ENCODE measurements at regions not wholly inside any gene's neighbourhood (a gene's known extent, or its start where the extent isn't known, plus 50 kb on each side); places are given as distances from the start of the nearest gene placed in this dataset.
A peak's percentile ranks its signal among the peaks of the same experiment; 100 is the strongest.

DNA sequence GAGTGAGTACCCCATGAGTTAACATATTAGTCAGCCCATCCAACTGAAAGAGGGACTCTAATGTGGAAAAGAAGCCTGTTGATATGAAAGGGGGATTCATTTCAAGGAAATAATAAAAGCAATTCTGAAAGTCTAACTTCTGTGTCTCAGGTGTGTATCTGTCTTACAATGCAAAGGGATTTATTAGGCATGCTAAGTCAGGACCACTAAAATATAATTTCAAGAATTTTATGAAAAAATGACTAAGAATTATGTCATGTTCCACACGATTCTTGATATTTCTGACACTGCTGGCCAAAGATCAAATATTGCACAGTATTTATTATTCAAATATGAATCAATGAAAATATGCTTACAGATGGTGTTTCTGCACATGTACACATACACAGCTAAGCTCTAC is 130.8 kb downstream of the KLF12 start:
- DNase-seq (ENCODE audit: low read depth in 2 of 2): no peak

DNA sequence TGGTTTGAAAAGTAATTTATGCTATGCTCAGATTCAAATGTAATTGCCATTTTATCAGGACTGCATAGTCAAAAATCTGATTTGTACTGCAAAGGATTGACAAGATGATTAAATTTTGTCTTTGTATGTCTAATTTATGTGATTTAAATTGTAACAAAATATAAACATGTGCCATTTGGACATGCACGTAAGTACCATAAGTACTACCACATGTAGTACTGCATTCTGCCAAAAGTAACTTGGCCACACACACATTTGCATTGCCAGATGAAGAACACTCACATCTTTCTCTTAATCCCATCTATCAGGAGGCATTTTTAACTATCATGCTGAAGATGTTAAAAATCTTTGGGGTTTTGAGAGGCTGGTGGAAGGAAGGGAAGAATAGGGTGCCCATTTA is 133.3 kb downstream of the KLF12 start:
- DNase-seq (ENCODE audit: low read depth in 2 of 2): no peak

DNA sequence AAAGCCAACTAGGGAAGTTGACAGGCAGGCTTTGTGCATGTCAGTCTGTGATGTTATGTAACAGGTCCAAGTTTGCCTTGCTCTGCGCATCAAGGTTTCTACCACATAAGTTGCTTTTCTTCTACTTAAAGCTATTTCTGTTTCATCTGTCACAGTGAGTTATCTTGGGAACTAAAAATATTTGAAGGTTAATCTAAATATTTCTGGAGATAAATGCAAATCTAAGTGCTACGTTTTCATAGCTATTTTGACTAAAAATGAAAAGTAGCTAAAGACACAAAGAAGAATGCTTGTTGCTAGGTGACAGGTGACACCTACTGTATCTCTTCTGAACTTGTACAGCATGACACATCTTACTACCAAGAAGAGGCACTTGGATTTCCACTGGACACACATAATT is 135.6 kb downstream of the KLF12 start:
- DNase-seq (ENCODE audit: low read depth in 2 of 2): no peak

DNA sequence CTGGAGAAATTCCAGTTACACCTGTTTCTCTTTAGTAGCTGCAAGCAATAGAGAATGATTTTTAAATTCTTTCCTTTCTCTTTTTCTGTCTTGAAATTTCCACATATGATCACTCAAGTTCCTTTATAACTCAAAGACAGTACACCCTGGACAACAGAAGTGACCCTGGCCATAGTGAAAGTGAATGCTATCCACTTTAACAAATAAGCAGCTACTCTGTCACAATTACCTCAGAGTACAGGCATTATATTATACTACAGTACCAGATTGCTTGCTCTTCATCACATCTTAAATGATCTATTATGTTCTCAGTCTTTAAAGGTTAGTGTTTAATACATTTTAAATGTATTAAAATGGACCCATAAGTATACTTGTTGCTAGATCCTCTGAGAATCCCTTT is 136.2 kb downstream of the KLF12 start:
- DNase-seq (ENCODE audit: low read depth in 2 of 2): no peak

DNA sequence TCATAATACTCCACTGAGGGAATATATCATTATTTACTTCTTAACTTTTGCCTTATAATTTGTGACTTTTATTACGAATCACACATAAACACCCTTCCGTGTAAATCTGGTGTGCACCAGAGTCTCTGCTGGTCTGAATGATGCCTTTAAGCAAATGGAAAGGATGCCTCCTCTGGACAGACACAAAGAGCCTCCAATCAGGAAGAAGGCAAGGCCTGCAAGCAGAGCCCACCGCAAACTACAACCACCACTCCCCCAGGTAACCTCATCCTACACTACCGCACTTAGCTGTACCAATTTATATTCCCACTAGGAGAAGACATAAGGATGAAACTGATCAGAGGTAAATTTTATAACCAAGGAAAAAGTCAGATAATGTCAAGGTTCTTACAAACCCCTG is 137.6 kb downstream of the KLF12 start:
- no peak for DNase-seq (ENCODE audit: low read depth in 2 of 2)

DNA sequence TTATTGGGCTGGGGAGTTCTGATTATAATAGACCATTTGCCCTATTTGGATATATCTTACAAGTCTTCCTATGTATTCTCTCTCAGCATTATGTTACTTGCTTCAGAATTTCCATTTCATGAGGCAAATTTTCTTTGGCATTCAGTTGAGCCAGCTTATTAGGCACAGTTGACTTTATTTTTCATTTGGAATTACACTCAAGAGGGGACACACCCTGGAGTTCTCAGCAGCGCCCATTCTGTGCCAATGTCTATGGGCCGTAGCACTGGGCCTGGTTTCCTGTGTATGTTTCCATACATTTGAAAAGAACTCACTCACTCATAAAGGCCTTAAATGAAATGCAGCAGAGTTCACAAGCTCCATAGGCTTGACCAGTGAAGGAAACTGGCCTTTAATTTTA is 138.5 kb downstream of the KLF12 start:
- DNase-seq (ENCODE audit: low read depth in 2 of 2): no peak

DNA sequence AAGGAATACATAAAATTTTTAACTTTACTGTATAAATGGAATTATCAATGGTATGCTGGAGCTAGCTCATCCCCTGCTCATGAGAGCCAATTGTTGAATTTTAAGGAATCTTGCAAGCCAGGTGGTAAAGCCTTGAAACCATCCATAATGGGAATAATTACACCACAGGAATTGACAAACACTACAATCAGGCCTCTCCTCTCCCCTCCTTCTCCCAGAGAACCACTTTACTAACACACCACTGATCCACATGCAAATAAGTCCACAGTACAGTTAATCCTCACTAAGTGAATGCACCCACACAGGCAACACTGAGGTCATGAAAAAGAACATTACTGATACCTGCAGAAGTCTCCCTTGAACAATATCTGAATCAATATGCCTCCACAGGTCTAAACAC is 140.5 kb downstream of the KLF12 start:
- no peak for DNase-seq (ENCODE audit: low read depth in 2 of 2)

DNA sequence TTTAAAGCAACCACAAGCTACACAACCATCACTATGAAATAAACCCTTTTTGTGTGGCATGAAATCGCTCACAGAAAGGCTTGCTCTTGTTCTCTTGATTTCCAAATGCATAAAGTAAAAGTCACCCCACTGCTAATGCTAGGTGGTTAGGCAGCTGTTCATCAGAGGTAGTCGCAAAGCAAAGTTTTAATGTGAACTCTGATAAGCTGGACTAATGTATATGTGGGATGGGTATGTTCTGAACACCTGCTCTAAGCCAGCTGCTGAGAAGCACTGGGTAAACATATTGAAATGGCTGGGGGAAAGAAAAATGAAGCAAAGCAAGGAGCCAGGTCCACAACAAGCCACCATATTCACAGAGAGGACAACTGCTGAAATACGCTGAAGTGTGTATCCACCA is 142.3 kb downstream of the KLF12 start:
- DNase-seq (ENCODE audit: low read depth in 2 of 2): no peak

DNA sequence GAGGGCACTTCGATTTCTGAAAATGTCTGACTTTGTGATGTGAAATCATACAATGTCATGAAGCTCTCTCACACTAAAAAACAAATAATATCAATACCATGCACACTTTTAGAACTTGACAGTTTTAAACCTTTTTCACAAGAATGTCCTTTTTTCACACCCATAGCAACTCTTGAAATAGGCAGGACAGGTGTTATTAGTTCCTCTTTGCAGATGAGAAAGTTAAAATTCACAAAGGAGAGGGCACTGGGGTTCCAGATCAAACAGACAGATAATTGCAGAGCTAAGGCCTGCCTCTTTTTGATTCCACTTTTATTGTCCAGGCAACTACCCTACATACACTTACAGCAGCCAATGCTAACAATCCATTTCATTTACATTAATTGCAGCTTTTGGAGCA is 142.8 kb downstream of the KLF12 start:
- DNase-seq (ENCODE audit: low read depth in 2 of 2): no peak

DNA sequence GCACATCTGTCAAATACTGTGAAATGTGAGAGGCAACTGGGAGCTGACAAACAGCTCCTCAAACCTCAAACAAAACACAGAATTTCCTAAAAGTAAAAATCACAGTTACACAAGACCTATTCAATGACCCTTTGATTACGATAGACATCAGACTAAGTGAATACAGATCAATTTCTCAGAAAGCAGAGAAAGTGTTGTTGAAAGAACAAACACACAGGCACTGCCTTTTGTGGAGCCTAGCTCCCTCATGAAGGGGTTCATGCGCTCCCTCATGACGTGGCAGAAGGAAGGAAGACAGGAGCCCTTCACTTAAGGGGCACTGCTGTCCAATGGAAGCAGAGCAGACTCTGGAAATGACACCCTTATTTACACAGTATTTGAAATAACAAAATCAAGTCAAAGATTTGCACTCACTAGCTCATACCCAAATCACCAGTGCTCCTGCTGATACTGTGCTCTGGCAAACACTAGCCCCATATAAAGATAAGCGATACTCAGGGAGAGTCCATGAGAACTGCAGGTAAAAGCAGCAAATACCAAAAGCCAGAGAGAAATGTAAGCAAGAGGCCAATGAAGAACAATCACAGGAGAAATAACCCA is 144.9 kb downstream of the KLF12 start:
- DNase-seq (ENCODE audit: low read depth in 2 of 2): no peak

DNA sequence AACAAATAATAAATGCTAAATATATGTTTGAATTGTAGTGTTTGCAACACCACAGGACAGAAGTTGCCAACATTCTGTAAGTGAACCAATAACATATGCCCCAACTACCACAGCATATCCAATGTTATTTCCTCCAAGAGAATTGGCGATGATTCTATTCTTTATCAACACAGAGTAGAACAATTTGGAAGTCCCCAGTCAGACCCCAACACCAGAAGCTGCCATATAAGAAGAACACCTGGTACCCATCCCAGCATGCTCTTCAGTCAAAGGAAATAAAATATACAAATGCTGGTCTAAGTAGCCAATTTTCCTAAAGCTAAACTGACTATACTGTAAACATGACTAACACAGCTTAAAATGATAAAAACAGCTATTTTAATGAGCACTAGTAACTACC is 145.7 kb downstream of the KLF12 start:
- no peak for DNase-seq (ENCODE audit: low read depth in 2 of 2)

DNA sequence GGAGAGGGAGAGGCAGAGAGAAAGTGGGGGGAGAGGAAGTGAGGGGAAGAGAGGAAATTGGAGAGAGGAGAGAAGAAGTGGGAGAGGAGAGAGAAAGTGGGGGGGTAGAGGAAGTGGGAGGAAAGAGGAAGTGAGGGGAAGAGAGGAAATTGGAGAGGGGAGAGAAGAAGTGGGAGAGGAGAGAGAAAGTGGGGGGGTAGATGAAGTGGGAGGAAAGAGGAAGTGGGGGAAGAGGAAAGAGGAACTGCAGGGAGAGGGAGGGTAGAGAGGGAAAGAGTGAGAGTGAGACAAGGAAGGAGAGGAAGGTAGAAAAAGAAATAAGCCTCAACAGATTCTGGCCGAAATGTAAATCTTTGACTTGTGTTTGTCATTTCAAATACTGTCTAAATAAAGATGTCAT is 146.6 kb downstream of the KLF12 start:
- DNase-seq (ENCODE audit: low read depth in 2 of 2): no peak

DNA sequence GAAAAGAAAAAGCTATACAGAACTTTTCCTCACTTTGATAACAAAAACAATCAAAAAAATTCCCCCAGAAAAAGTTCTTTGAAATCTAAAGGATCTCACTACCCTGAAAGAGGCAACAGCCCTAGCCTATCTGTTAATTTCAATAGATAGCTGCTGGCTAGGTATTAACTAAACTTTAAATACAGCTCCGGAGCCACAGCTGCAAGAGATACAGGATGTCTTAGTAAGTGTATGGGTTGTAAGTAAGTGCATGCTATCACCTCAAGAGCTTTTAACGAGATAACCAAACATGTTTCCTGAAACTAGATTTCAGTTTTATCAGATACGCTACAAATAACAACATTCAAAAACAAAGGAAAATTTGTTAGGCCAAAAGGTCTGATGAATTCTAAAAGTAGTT is 148.4 kb downstream of the KLF12 start:
- no peak for DNase-seq (ENCODE audit: low read depth in 2 of 2)

DNA sequence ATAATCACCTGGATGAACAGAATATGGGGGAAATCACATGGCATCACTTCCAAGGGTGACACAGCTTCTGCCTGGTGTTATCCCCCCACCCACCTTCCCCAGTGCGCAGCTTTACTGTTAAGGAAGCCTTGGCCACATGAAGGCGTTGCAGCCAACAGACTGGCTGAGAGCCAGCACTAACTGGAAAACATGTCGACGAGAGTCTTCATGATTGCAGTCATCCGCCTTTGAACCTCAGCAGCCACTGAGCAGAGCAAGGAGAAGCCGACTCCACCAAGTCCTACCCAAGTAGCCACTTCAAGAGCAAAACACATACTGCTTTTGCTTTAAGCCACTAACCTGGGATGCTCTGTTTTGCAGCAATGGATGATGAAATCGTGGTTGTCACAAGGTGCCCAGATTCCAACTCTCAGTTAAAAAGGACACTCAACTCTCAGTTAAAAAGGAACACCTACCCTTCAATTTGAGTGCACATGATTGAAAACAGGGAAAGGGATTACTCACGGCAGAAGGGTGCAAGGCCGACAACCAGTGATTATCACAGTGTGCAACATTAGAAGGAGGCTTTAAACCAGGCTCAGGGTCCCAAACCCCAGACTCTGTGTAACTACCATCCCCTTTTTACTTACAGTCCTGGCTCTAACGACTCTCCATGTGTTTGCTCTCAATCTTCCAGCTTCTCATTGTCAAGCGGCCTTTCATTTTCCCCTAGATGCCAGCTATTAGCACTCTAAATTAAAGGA is 149.1 kb downstream of the KLF12 start:
- peak; percentile 30 to 31 for DNase-seq (ENCODE audit: low read depth in 2 of 2)

DNA sequence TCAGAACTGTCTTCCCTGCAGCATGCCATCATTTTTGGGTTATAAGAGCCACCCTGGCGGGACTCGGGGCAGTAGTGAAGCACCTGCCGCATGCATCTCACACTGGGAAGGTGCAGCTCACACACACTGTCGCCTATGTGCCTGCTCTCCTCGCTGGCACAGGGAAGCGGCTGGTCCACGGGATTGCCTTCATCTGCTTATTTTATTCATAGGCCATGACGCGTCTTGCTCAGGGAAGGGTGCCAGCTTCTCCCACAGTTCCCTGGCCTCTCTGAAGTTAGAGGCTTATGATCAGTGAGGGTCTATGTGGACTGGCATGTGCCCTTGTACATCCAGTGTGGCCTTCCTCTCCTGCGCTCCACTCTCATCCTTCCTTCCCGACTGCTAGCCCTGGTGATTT is 150.0 kb downstream of the KLF12 start:
- no peak for DNase-seq (ENCODE audit: low read depth in 2 of 2)

DNA sequence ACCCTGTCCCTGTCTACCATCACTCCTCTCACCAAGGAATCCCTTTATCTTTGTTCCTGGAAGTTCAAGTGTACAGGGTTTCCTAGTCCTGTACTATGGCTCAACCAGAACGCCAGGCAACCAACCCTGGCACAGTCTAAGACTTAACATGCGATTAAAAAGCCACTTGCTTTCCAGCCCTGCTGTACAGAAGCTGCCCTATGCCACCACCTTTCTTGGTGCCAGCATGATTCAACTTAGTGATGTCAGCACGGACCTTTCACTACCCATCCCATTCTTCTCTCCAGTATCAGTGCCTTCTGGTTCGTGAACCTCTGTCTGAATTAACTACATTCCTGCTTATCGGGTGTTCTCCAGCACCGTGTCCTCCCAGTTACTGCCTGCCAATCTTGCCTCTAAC is 151.1 kb downstream of the KLF12 start:
- no peak for DNase-seq (ENCODE audit: low read depth in 2 of 2)

DNA sequence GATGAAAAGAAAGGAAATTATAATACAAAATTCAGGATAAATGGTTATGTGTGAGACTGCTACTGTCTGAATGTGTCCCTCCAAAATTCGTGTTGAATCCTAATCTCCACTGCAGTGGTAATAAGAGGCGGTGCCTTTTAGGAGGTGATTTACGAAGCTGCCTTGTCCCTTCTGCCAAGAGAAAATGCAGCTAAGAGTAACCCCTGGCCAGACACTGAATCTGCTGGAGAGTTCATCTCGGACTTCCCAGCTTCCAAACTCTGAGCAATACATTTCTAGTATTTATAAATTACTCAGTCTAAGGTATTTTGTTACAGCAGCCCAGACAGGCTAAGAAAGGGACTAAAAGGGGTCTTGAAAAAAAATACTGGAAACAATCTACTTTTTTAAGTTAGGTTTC is 152.6 kb downstream of the KLF12 start:
- no peak for DNase-seq (ENCODE audit: low read depth in 2 of 2)

DNA sequence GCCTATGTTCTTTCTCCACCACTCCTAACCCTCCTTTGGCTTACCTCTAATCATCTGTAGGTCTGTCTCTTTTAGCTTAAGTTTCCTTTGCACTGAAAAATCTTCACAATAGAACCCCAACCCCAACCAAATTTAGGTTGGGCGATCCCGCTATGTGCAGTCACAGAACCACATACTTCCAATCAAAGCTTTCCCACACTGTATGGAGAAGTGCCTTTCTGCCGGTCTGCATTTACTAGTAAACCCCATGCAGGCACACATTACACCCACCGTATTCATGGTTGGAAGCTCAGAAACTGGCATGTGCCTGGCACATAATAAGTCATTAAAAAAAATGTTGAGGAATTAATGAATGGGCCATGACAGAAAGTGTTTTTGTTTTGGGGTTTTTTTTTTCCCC is 158.4 kb downstream of the KLF12 start:
- DNase-seq (ENCODE audit: low read depth in 2 of 2): no peak

DNA sequence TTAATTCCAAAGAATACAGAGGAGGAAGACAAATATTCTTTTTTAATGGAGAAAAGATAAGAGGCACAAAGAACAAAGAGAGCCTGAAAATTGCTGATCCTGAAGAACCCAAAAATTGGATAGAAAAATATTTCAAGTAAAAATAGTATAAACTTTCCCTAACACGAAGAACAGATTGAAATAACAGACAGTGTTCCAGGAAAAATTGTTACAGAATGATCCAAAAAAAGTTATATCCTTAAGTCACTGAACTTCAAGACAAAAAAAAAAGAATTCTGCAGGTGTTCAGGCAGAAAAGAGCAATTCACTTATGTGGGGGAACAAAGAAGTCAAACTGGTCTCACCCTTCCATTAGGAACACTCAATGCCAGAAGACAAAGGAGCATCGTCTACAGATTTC is 160.2 kb downstream of the KLF12 start:
- no peak for DNase-seq (ENCODE audit: low read depth in 2 of 2)

DNA sequence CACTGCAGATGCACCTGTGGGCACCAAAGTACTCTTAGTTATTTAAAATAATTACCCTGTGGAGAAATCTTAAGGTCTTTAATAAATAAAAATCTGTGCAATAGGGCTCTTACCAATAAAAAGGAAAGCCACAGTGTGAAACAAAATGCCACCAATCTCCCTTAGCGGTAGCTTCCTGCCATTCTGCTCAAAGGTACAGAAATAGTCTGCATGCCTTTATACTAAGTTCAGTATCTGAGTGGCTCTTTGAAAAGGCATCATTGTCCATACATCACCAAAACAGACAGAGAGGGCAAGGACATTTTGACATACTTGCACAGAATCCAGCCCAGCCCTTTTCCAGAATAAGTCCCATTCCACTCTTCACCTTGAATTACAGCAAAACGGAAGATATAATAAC is 161.0 kb downstream of the KLF12 start:
- DNase-seq (ENCODE audit: low read depth in 2 of 2): no peak

DNA sequence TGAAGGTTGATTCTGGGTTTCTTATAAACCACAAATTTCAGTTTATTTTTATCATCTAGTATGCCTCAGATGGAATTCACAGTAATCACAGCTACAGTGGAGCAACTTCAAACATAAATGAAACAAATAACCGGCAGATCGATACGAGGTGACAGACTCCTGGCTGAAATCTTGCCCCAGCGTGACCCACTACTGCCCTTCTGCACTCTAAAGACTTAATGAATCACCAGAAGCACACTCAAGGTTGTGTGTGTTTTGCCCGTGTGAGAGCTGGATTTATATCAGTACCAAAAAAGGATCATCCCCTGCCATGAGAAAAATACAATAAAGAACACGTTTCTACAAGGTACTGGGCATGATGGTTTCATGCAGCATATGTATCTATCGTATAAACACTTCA is 161.7 kb downstream of the KLF12 start:
- no peak for DNase-seq (ENCODE audit: low read depth in 2 of 2)

DNA sequence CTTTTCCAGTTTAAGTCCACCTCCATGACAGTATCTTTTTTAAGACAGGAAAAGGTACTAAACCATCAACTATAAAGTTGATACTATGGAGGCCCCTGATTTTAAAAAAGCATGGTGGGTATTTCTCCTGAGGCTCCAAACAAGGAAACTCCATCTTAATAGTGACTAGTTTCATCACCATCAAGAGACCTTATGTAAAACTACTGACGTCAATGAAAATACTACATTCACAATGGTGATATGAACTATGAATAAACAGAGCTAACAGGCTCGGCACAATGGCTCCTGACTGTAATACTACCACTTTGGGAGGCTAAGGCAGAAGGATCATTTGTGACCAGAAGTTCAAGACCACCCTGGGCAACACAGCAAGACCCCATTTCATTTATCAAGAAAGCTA is 162.7 kb downstream of the KLF12 start:
- no peak for DNase-seq (ENCODE audit: low read depth in 2 of 2)

DNA sequence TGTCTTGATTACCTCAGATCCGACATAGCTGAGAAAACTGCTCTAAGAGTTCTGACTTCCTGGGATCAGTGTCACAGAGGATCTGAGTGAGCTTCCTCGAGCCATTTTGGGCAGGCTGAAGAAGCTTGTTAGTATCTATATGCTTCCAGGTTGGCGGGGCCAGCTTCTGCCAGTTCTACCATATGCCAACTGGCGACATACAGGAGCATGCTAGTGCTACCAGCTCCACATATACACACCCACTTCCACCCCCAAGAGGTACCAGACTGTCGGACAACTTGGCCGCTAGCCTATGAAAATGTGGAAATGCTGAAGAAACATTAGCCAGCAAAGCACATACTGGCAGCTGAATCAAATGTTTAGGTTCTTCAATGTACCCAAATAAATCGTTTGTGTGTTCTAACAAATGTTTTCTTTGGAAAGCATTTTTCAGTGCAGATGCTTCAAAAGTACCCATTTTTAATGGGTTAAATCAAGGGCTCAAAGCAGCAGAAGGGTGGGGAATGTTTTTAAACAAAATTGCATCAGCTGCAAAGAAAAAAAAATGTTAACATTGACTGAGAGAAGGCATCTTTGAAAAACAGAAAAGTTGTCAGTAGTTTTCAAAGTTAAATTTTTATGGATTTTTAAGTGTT is 163.7 kb downstream of the KLF12 start:
- no peak for DNase-seq (ENCODE audit: low read depth in 2 of 2)

Data from stimulated activated CD8-positive, alpha-beta memory T cell treated with anti-CD3 and anti-CD28 coated beads, Interleukin-7, amount 100 ng/mL, for 1 hour (primary cell).